Endothelial cell of hepatic sinusoid (primary cell): ENCODE measurements at regions not wholly inside any gene's neighbourhood (a gene's known extent, or its start where the extent isn't known, plus 50 kb on each side); places are given as distances from the start of the nearest gene placed in this dataset.

ENCODE experiments used
- in situ Hi-C: cut with HindIII; loops from 2 replicates; pipeline ENCODE4 v1.10.0; 2017; ENCODE audit warnings: low sequenced_read_pairs

- in situ Hi-C loops: no loop called here
Observed at GRCh38 chr18:44518091-44518615, 162.5 kb upstream of the SETBP1 start.

- in situ Hi-C loops: no loop called here
Observed at GRCh38 chr18:44518666-44519065, 162.0 kb upstream of the SETBP1 start.

- in situ Hi-C loops: no loop called here
Observed at GRCh38 chr18:44520981-44521667, 159.6 kb upstream of the SETBP1 start.

GRCh38 chr18:44521668-44522022 is 159.0 kb upstream of the SETBP1 start:
- in situ Hi-C loops: no loop called here

- in situ Hi-C loops: no loop called here
Observed at GRCh38 chr18:44526705-44527415, 153.8 kb upstream of the SETBP1 start.

- in situ Hi-C loops: no loop called here
Observed at GRCh38 chr18:44533071-44533470, 147.6 kb upstream of the SETBP1 start.

GRCh38 chr18:44536046-44536445 is 144.6 kb upstream of the SETBP1 start:
- in situ Hi-C loops: no loop called here

- in situ Hi-C loops: no loop called here
Observed at GRCh38 chr18:44536619-44537018, 144.1 kb upstream of the SETBP1 start.

- in situ Hi-C loops: no loop called here
Observed at GRCh38 chr18:44537526-44537925, 143.2 kb upstream of the SETBP1 start.

- in situ Hi-C loops: no loop called here
Observed at GRCh38 chr18:44539926-44540325, 140.8 kb upstream of the SETBP1 start.

- in situ Hi-C loops: no loop called here
Observed at GRCh38 chr18:44541159-44541558, 139.5 kb upstream of the SETBP1 start.

GRCh38 chr18:44541781-44542180 is 138.9 kb upstream of the SETBP1 start:
- in situ Hi-C loops: no loop called here

- in situ Hi-C loops: no loop called here
Observed at GRCh38 chr18:44543387-44543786, 137.3 kb upstream of the SETBP1 start.

GRCh38 chr18:44545359-44545985 is 135.2 kb upstream of the SETBP1 start:
- in situ Hi-C loops: no loop called here

- in situ Hi-C loops: no loop called here
Observed at GRCh38 chr18:44546954-44547353, 133.7 kb upstream of the SETBP1 start.

- in situ Hi-C loops: no loop called here
Observed at GRCh38 chr18:44548291-44549221, 132.1 kb upstream of the SETBP1 start.

- in situ Hi-C loops: no loop called here
Observed at GRCh38 chr18:44552706-44553105, 128.0 kb upstream of the SETBP1 start.

GRCh38 chr18:44556296-44556695 is 124.4 kb upstream of the SETBP1 start:
- in situ Hi-C loops: no loop called here

GRCh38 chr18:44557616-44558151 is 123.0 kb upstream of the SETBP1 start:
- in situ Hi-C loops: no loop called here

- in situ Hi-C loops: no loop called here
Observed at GRCh38 chr18:44558767-44559166, 121.9 kb upstream of the SETBP1 start.

- in situ Hi-C loops: no loop called here
Observed at GRCh38 chr18:44562986-44563385, 117.7 kb upstream of the SETBP1 start.
